Testis (tissue), 2 donors: ENCODE measurements at regions not wholly inside any gene's neighbourhood (a gene's known extent, or its start where the extent isn't known, plus 50 kb on each side); places are given as distances from the start of the nearest gene placed in this dataset.

Source experiments
- CTCF ChIP-seq, 3 experiments: fragments of 450-650 bp in 2 of 3; fragments of 200-600 bp in 1 of 3; sonication (generic) in 1 of 3; IDR thresholded peaks; one replicate each; pipeline ENCODE4 v1.5.1; 2016 to 2019; ENCODE audit warnings: antibody characterized with exemption in 3 of 3, mild to moderate bottlenecking in 2 of 3, moderate library complexity in 1 of 3
- POLR2A ChIP-seq: fragments of 450-650 bp; IDR thresholded peaks from one replicate; pipeline ENCODE4 v1.6.1; 2017; ENCODE audit warnings: antibody characterized with exemption, mild to moderate bottlenecking, moderate library complexity

DNA sequence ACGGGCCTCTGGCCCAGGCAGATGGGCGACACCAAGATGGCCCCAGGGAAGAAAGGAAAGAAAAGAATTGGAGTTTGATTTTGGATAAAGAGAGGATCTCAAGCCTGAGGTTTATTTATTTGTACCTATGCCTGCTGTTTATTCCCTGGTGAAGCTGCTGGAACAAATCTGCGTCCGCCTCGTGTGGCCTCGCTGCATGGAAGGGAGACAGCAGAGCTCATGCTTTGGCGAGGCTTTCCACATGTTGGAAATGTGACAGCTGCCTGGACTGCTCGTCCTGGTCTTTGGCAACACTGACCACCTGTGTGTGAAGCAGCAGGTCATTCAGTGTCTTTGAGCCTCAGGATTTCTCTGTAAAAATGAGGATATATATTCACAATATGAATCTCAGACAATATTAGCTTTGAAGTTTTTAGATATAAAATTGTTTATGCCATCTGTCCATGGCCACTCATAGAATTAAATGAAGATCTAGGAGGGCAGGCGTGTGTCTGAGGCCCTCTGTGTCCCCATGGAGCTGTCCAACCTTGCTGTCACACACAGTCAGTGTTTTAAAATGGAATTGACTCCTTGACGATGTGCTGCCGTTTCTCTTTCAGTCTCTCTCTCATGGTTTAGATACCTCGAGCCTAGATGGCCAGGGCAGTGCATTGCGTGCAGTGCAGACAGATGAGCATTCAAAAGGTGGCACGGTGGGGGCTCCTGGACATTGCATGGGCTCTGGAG, 94.3 kb downstream of the SOCS6 start:
- TF ChIP-seq CTCF (IDR thresholded peaks at IDR 0.05) (no peak), POLR2A (no peak)
